ENCODE measurements at regions not wholly inside any gene's neighbourhood (a gene's known extent, or its start where the extent isn't known, plus 50 kb on each side); places are given as distances from the start of the nearest gene placed in this dataset.

DNA sequence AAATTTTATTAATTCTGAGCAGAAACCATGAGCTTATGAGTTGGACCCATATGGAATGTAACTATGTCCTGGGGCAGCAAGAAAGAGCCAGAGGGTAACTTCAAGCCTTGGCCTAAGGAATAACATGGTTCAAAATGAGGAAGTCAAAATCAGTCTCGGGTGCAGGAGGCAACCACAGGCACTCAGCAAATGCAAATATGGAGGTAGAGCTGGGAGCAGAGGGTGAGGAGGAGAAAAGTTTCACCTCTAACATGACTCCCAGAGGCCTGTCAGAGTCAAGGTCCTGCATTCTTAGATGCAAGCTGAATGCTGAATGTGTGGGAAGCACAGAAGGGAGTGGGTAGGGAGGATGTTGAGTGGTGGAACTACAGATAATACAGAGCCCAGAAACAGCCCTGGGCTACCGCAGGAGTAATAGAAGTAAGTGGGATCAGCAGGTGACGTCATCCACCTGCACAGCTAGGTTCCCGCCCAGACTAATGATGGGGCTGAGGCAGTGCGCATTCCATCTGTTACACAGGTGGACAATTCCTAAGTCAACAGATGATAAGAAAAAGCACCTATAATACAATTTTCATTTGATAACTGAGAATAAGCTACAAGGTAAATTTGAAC lies 279.8 kb upstream of the ARRDC4 start:
- no peaks in the 10 kb centered on the region for H3K4me1 Mint-ChIP-seq (ENCODE audit: low read depth, unreplicated experiment)
- no peak overlapping the region for H3K27ac Mint-ChIP-seq (ENCODE audit: unreplicated experiment)
- TF ChIP-seq, protein P1, sequence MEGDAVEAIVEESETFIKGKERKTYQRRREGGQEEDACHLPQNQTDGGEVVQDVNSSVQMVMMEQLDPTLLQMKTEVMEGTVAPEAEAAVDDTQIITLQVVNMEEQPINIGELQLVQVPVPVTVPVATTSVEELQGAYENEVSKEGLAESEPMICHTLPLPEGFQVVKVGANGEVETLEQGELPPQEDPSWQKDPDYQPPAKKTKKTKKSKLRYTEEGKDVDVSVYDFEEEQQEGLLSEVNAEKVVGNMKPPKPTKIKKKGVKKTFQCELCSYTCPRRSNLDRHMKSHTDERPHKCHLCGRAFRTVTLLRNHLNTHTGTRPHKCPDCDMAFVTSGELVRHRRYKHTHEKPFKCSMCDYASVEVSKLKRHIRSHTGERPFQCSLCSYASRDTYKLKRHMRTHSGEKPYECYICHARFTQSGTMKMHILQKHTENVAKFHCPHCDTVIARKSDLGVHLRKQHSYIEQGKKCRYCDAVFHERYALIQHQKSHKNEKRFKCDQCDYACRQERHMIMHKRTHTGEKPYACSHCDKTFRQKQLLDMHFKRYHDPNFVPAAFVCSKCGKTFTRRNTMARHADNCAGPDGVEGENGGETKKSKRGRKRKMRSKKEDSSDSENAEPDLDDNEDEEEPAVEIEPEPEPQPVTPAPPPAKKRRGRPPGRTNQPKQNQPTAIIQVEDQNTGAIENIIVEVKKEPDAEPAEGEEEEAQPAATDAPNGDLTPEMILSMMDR (IDR thresholded peaks at IDR 0.05; ENCODE audit: partially characterized antibody, unreplicated experiment) = no peak
- H3K36me3 Mint-ChIP-seq (ENCODE audit: unreplicated experiment) = no peaks in the 10 kb centered on the region
- no peak overlapping the region for H3K4me3 Mint-ChIP-seq (ENCODE audit: unreplicated experiment)
- H3K9me3 Mint-ChIP-seq (ENCODE audit: unreplicated experiment) = no peaks in the 10 kb centered on the region
- no peaks in the 10 kb centered on the region for H3K27me3 Mint-ChIP-seq (ENCODE audit: unreplicated experiment)
- no peak for DNase-seq

DNA sequence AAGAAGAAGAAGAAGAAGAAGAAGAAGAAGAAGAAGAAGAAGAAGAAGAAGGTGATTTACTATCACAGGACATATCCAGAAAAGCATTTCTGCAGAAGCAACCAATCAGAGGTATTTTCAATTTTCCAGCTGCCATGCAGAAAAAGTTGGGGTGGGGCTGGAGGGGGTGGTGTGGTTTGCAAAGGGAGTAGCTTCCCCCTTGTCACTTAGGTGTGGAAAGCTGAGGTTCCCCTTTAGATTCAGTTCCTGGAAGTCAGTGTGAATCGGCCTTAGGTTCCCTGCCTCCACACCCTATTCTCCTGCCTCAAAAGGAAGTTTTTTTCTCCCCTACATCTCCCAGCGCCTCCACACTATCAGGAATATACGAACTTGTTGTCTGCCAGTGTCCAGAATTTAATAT lies 276.7 kb upstream of the ARRDC4 start:
- TF ChIP-seq, protein P1 (IDR thresholded peaks at IDR 0.05; ENCODE audit: partially characterized antibody, unreplicated experiment) = no peak
- Mint-ChIP-seq H3K27me3 (ENCODE audit: unreplicated experiment) (no peaks in the 10 kb centered on the region), H3K36me3 (ENCODE audit: unreplicated experiment) (no peaks in the 10 kb centered on the region), H3K9me3 (ENCODE audit: unreplicated experiment) (no peaks in the 10 kb centered on the region), H3K27ac (ENCODE audit: unreplicated experiment) (peak overlapping the region; percentile 35), H3K4me1 (ENCODE audit: low read depth, unreplicated experiment) (peaks cover 16% of the 10 kb centered on the region), H3K4me3 (ENCODE audit: unreplicated experiment) (no peak overlapping the region)
- no peak for DNase-seq

DNA sequence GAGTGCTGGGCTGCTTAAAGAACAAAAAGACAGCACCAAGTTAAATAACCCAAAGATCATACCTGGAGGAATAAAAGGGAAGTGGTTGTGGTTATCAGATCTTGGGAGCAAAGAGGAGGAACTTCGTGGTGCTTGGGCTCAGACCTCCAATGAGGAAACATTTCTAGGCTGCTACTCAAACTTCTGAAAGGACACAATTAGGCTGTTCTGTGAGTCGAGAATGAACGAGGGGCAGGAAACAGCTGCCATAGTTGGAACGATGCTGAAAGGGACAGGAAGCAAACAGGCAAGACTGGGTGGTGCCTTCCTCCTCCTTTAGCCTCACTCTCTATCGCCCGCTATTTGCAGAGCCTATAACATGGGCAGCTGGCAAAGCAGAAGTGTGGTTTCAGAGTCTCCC lies 276.3 kb upstream of the ARRDC4 start:
- DNase-seq = no peak
- no peaks in the 10 kb centered on the region for H3K9me3 Mint-ChIP-seq (ENCODE audit: unreplicated experiment)
- no peaks in the 10 kb centered on the region for H3K27me3 Mint-ChIP-seq (ENCODE audit: unreplicated experiment)
- peaks cover 16% of the 10 kb centered on the region for H3K4me1 Mint-ChIP-seq (ENCODE audit: low read depth, unreplicated experiment)
- peak overlapping the region; percentile 35 for H3K27ac Mint-ChIP-seq (ENCODE audit: unreplicated experiment)
- H3K36me3 Mint-ChIP-seq (ENCODE audit: unreplicated experiment) = no peaks in the 10 kb centered on the region
- TF ChIP-seq, protein P1 (IDR thresholded peaks at IDR 0.05; ENCODE audit: partially characterized antibody, unreplicated experiment) = no peak
- H3K4me3 Mint-ChIP-seq (ENCODE audit: unreplicated experiment) = no peak overlapping the region

DNA sequence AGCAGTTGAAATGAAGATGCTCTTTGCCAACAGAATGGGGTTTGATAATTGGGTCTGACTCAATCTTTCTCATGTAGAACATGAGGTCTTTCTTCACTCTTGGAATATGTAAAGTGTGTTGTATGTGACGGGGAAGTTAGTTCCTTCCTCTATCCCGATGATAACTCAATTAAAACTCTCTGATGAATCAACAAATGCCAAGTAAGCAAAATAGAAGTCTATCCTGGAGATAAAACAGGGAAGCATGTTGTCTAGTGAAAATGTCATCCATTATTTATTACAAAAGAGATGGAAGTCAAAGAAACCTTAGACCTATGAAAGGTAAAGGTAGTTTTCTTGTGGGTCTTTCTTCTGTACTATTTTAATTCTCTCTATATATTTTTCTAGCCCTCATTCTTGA lies 274.2 kb upstream of the ARRDC4 start:
- no peak for DNase-seq
- Mint-ChIP-seq H3K27ac (ENCODE audit: unreplicated experiment) (no peak overlapping the region), H3K4me3 (ENCODE audit: unreplicated experiment) (no peak overlapping the region), H3K36me3 (ENCODE audit: unreplicated experiment) (no peaks in the 10 kb centered on the region), H3K4me1 (ENCODE audit: low read depth, unreplicated experiment) (peaks cover 21% of the 10 kb centered on the region), H3K27me3 (ENCODE audit: unreplicated experiment) (no peaks in the 10 kb centered on the region), H3K9me3 (ENCODE audit: unreplicated experiment) (no peaks in the 10 kb centered on the region)
- TF ChIP-seq, protein P1 (IDR thresholded peaks at IDR 0.05; ENCODE audit: partially characterized antibody, unreplicated experiment) = no peak

DNA sequence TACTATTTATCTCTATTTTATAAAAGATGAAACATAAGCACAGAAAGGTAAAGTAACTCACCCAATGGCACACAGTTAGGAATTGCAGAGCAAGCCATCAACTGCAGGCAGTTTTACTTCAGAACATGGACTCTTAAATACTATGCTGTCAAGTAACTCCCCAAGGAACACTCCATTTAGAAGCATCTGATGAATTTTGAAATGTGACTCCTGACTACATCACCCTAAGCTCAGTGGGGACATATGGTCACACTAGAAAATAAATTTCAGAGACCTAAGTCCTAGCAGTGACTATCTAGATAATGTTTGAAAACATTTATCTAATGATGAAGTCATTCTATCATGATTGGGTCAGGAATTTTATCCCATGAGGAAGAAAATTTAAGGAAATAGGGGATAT lies 272.8 kb upstream of the ARRDC4 start:
- TF ChIP-seq, protein P1 (IDR thresholded peaks at IDR 0.05; ENCODE audit: partially characterized antibody, unreplicated experiment) = no peak
- H3K27ac Mint-ChIP-seq (ENCODE audit: unreplicated experiment) = peak overlapping the region; percentile 88
- H3K9me3 Mint-ChIP-seq (ENCODE audit: unreplicated experiment) = peaks cover 4% of the 10 kb centered on the region
- H3K36me3 Mint-ChIP-seq (ENCODE audit: unreplicated experiment) = no peaks in the 10 kb centered on the region
- H3K4me1 Mint-ChIP-seq (ENCODE audit: low read depth, unreplicated experiment) = peaks cover 32% of the 10 kb centered on the region
- H3K4me3 Mint-ChIP-seq (ENCODE audit: unreplicated experiment) = peak overlapping the region; percentile 57
- H3K27me3 Mint-ChIP-seq (ENCODE audit: unreplicated experiment) = peaks cover 8% of the 10 kb centered on the region
- DNase-seq = no peak

Measured in glutamatergic neuron (in vitro differentiated cells).